GM18873 (cell line): ENCODE measurements at regions not wholly inside any gene's neighbourhood (a gene's known extent, or its start where the extent isn't known, plus 50 kb on each side); places are given as distances from the start of the nearest gene placed in this dataset.
A peak's percentile ranks its signal among the peaks of the same experiment; 100 is the strongest.

Source experiments
- ATAC-seq: cut with Tn5 transposase; IDR thresholded peaks from one replicate; pipeline ENCODE4 v1.9.1; 2021; ENCODE audit warnings: mild to moderate bottlenecking, moderate library complexity, moderate number of reproducible peaks; ENCODE audit not compliant: unreplicated experiment, low FRiP score

GRCh38 chr18:55093808-55094207 lies 134.5 kb upstream of the CCDC68 start:
- no peak for ATAC-seq

GRCh38 chr18:55093295-55093694 lies 134.0 kb upstream of the CCDC68 start:
- no peak for ATAC-seq

- no peak for ATAC-seq
These were observed 132.9 kb upstream of the CCDC68 start for GRCh38 chr18:55092166-55092565.

GRCh38 chr18:55090564-55091188 lies 131.4 kb upstream of the CCDC68 start:
- ATAC-seq: no peak

DNA sequence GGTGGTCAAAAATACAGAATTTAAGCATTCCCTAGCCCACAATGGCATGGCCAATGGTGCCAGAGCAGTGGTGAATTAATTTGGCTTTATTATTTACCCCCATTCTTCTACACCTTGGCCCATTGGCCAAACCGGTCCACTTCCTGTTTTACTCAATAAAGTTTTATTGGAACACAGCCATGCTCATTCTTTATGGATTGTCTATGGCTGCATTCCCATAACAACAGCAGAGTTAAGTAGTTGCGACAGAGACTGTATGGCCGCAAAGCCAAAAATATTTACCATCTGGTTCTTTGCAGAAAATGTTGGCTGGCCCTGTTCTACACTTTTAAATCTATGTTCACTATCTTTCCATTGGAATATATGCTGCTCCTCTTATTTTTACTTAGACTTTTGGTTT lies 130.3 kb upstream of the CCDC68 start:
- ATAC-seq: no peak

- ATAC-seq: no peak
These were observed 129.3 kb upstream of the CCDC68 start for GRCh38 chr18:55088561-55088960.

DNA sequence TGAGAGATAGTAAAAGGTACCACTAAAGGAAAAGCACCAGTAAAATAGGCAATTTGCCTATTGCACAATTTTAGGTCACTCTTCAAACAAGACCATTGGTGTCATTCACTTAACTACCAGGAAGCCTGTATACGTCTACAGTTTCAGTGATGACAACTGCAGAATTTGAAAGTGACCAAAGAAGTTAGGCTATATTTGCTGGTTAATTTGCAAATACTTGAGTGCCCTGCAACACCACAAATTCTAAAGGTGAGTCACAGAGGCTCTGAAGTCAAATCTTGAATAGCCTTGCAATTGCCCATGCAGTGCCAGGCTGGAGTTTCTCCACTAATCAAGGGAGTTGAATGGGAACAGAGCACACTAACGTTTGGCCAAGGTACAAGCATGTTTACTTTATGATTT lies 128.7 kb upstream of the CCDC68 start:
- ATAC-seq: no peak

DNA sequence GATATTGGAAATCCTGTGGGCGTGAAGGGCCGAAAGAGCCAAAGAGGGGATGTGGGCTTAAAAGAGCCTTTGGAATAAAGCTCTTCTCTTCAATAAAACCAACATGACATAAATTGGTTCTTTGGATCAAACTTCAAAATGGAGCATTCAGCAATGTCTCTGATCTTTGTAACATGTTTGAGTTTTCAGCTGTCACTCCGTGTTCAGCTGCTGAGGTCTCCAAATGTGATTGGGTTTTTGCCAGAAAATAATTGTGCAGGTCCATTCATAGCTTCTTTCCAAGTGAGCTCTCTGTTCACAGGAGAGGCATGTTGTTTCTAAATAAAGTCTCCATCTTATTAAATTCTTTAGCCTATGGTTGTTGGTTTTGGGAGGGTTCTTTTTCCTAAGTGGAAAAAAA lies 127.6 kb upstream of the CCDC68 start:
- no peak for ATAC-seq

GRCh38 chr18:55085557-55086285 lies 126.5 kb upstream of the CCDC68 start:
- no peak for ATAC-seq

DNA sequence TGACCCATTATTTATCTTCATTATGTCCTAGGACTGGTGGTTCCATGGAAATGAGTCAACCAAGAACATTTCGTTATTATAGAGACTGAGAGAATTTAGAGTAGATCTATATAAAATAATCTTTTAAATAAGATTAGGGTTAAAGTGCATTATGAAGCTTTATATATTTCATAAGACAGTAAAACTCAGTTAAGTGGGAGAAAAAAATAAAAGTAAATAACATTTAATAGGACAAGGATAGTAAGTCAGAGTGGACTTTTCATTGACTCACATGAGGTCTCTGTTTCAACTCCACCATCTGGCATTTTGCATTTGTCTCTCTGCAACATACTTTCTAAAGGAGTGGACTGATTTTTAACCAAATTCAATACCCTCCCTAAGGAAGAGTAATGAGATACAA lies 125.3 kb upstream of the CCDC68 start:
- ATAC-seq: no peak

- ATAC-seq: no peak
These were observed 124.2 kb upstream of the CCDC68 start for GRCh38 chr18:55083461-55083860.

GRCh38 chr18:55079481-55080355 lies 120.5 kb upstream of the CCDC68 start:
- ATAC-seq: no peak

DNA sequence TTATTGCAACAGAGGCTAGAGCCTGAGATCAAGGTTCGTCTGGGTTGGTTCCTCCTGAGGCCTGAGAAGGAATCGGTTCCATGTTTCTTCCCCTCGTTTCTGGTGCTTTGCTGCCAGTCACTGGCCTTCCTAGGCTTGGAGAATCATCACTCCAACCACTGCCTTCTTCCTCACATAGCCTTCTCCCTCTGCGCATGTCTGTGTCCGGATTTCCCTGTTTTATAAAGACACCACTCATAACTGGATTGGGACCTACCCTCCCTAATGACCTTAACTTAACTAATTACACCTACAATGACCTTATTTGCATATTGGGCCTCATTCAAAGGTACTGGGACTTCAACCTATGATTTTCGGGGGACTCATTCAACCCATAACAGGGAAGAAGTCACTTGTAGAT lies 119.8 kb upstream of the CCDC68 start:
- no peak for ATAC-seq

DNA sequence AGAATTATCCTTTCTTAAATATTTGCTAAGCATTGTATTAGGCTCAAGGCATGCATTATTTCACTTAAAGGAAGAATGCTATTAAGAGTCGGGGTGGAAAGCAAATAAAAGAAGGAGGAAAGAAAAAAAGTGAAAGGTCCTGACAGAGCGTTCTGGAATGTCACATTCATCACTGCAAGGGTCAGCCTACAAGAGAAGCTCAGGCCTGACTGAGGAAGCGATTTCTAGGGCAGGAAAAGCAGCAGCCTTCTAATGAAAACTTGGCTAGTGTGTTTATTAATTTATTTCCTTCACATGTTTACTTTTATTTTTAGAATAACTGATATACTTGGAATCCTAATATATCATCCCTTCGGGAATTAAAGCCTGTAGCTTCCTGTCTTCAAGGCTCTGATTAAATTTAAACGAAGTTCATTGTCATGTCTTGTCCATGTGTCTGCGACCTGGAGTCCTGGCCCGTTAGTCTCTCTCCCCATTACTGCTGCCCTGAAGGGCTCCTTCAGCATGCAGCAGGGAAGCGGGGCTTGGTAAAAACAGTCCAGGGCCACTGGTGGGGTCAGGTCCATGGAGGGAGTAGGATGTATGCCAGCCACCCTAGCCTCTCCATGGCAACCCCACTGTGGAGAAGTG lies 119.2 kb upstream of the CCDC68 start:
- no peak for ATAC-seq

DNA sequence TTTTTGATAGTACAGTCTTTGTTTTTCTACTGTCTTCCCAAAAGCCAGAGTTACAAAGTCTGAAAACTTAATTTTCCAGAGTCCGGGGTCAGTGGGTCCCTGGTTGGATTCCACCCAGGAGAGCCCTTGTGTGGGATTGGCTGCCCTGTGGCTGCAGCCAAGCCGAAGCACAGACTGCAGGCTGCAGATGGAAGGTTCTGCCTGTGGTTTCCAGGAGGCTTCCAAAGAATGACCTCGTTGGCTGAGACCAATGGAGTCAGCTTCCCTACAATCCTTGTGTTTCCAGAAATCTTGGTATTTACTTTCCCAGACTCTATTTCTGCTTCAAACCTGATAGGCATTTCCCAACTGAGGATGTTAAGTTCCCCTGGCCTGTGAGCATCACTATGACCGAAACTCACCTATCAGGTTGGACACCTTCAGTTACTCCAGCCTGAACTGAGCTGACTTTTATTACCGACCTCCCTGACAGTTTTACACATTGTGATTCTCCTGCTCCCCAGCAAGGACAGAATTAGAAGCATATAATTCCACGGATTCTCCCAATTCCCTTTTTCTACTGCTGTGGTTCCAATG lies 117.5 kb upstream of the CCDC68 start:
- no peak for ATAC-seq

GRCh38 chr18:55073834-55074233 lies 114.6 kb upstream of the CCDC68 start:
- no peak for ATAC-seq

DNA sequence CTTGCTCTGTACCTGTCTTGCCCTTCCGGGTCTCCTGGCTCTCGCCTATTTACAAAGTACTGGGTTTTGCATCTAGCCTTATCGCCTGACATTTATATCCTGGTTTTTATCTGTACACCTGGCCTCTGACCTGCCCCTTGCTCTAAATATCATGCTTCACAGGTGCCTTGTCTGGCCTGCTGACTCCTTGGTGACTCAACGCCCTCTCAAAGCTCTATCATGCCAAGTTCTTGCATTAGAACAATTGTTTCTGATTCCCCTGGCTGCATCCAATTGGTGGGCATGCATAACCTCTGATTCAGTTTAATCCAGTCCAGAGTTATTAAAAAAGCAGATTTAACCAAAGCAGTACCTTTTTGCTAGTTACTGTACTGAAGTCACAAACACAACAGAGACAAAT lies 113.9 kb upstream of the CCDC68 start:
- ATAC-seq: no peak

DNA sequence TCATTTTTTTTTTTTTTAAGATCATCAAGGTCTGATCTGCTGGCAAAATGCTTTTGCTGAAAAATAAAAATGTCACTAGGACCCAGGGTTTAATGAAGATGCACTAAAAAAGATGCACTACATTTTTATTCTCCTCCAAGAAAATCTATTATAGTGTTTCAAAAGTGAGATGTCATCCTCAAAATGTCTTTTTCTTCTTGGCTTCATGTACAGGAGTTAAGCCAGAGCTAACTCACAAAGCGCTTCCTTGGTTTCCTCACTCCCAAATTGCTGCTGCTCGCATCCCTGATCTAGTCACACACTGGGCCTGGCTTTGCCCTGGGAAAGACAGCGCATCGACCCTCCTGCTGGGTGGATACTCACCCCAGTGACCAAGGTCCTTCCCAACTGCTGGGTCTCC lies 113.4 kb upstream of the CCDC68 start:
- no peak for ATAC-seq

- ATAC-seq: no peak
These were observed 112.9 kb upstream of the CCDC68 start for GRCh38 chr18:55072181-55072580.

GRCh38 chr18:55069497-55069896 lies 110.2 kb upstream of the CCDC68 start:
- peak; percentile 85 for ATAC-seq

DNA sequence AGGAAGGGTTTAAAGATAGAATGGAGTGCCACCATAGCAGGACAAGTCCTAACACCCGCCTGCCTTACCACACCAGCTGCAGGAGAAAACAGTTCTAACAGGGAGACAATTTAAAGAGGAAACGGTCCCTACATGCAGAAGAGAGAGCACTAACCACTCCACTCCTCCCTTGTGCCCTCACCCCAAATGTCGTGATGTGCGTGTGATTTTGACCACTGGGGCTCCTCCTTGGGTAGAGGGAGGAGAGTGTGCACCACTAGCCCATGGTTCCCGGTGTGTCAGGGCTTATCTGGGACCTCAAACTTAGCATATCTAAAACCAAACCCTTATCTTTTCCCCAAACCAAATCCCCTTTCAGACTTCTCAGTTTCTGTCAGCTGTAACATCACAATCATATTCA lies 105.5 kb upstream of the CCDC68 start:
- no peak for ATAC-seq
